GM18499 (cell line): ENCODE measurements at regions not wholly inside any gene's neighbourhood (a gene's known extent, or its start where the extent isn't known, plus 50 kb on each side); places are given as distances from the start of the nearest gene placed in this dataset.
"Not testable (repeated sequence)": the region's sequence is repeated elsewhere in the genome, so short reads cannot be mapped to it uniquely, and the experiment has no call there.

Experiments used
- ATAC-seq: cut with Tn5 transposase; IDR thresholded peaks from one replicate; pipeline ENCODE4 v1.9.1; 2021; ENCODE audit warnings: moderate number of reproducible peaks; ENCODE audit not compliant: insufficient read depth, unreplicated experiment

GRCh38 chr5:2166979-2167377 lies 284.3 kb upstream of the IRX4 start:
- no peak for ATAC-seq

GRCh38 chr5:2166306-2166978 lies 283.7 kb upstream of the IRX4 start:
- ATAC-seq, result no peak

GRCh38 chr5:2165615-2166305 lies 283.0 kb upstream of the IRX4 start:
- ATAC-seq, result no peak

- ATAC-seq, result no peak
Measured at GRCh38 chr5:2165203-2165602, 282.5 kb upstream of the IRX4 start.

- no peak for ATAC-seq
Measured at GRCh38 chr5:2164586-2164985, 281.9 kb upstream of the IRX4 start.

- no peak for ATAC-seq
Measured at GRCh38 chr5:2163940-2164490, 281.3 kb upstream of the IRX4 start.

- ATAC-seq, result no peak
Measured at GRCh38 chr5:2163060-2163856, 280.5 kb upstream of the IRX4 start.

GRCh38 chr5:2160811-2161210 lies 278.1 kb upstream of the IRX4 start:
- no peak for ATAC-seq

- ATAC-seq, result no peak
Measured at GRCh38 chr5:2158767-2159166, 276.0 kb upstream of the IRX4 start.

- ATAC-seq, result no peak
Measured at GRCh38 chr5:2158109-2158508, 275.4 kb upstream of the IRX4 start.

GRCh38 chr5:2157372-2157771 lies 274.6 kb upstream of the IRX4 start:
- no peak for ATAC-seq

GRCh38 chr5:2156358-2157059 lies 273.8 kb upstream of the IRX4 start:
- no peak for ATAC-seq

- ATAC-seq, result no peak
Measured at GRCh38 chr5:2155556-2155955, 272.8 kb upstream of the IRX4 start.

GRCh38 chr5:2153802-2154201 lies 271.1 kb upstream of the IRX4 start:
- no peak for ATAC-seq

- no peak for ATAC-seq
Measured at GRCh38 chr5:2153350-2153749, 270.6 kb upstream of the IRX4 start.

GRCh38 chr5:2151301-2151888 lies 268.7 kb upstream of the IRX4 start:
- ATAC-seq, result not testable (repeated sequence)

GRCh38 chr5:2149195-2149539 lies 266.4 kb upstream of the IRX4 start:
- no peak for ATAC-seq

GRCh38 chr5:2148312-2149194 lies 265.8 kb upstream of the IRX4 start:
- no peak for ATAC-seq
